HepG2 (cell line): ENCODE measurements at regions not wholly inside any gene's neighbourhood (a gene's known extent, or its start where the extent isn't known, plus 50 kb on each side); places are given as distances from the start of the nearest gene placed in this dataset.
A peak's percentile ranks its signal among the peaks of the same experiment; 100 is the strongest.

Source experiments
- ATAC-seq: fragments of 200-7000 bp; cut with Tn5 transposase; 3 replicates; pipeline ENCODE4 v1.9.1; 2020; ENCODE audit warnings: mild to moderate bottlenecking, moderate library complexity
- BruUV-seq: library from RNA; stranded (reverse); fragments of 400-500 nt; replicated peaks from 2 replicates; lab custom pipeline; 2021; lab: Mats Ljungman, UMichigan
- CTCF ChIA-PET: fragments of 300-600 bp; formaldehyde crosslinking; extraction: SDS; loops from one replicate; lab custom pipeline; 2021; ENCODE audit warnings: low total read pairs, inconsistent platforms, low intra/inter-chr PET ratio; lab: Yijun Ruan, JAX
- POLR2A ChIA-PET: fragments of 350-600 bp; sonication (Branson Sonifier 250); formaldehyde crosslinking; loops from one replicate; lab custom pipeline; 2020; ENCODE audit warnings: antibody characterized with exemption, inconsistent platforms; lab: Yijun Ruan, JAX
- DNase-seq: peaks from one replicate; pipeline ENCODE4 v3.0.0-alpha.2; 2015; ENCODE audit warnings: low spot score
- FAIRE-seq: peaks from 3 replicates; lab custom pipeline; 2011; peaks lifted over from hg19 to GRCh38; lab: Jason Lieb, UNC
- H2AFZ ChIP-seq: one replicate; pipeline ENCODE4 v1.6.1; 2011; ENCODE audit warnings: low read length, inconsistent platforms
- H3K27ac ChIP-seq: fragments of 300-600 bp; 3 replicates; pipeline ENCODE4 v1.8.0; 2011; ENCODE audit warnings: mixed run types, mild to moderate bottlenecking, mixed read lengths, low read length, inconsistent platforms; ENCODE audit not compliant: insufficient read depth; ENCODE audit errors: extremely low read length
- H3K27me3 ChIP-seq, 2 experiments: fragments of 200-600 bp in 1 of 2; 2 replicates in 1 of 2; 3 replicates in 1 of 2; pipeline versions ENCODE4 v1.6.0 to v1.8.0; 2011; ENCODE audit warnings: low read length in 2 of 2, mild to moderate bottlenecking in 2 of 2, moderate library complexity in 2 of 2, inconsistent platforms in 1 of 2; ENCODE audit not compliant: insufficient read depth in 2 of 2, control insufficient read depth in 1 of 2
- H3K36me3 ChIP-seq, 2 experiments: fragments of 200-600 bp in 1 of 2; replicated peaks in 1 of 2; 2 replicates in 1 of 2; 3 replicates in 1 of 2; pipeline versions ENCODE4 v1.5.1 to v1.8.0; 2011; ENCODE audit warnings: low read length in 2 of 2, inconsistent platforms in 1 of 2; ENCODE audit not compliant: insufficient read depth in 2 of 2, control insufficient read depth in 1 of 2
- H3K4me1 ChIP-seq: 2 replicates; pipeline ENCODE4 v1.5.1; 2012; ENCODE audit warnings: low read length, inconsistent platforms; ENCODE audit not compliant: insufficient read depth
- H3K4me2 ChIP-seq: 2 replicates; pipeline ENCODE4 v1.6.0; 2011; ENCODE audit warnings: low read depth, low read length, inconsistent platforms
- H3K4me3 ChIP-seq, 3 experiments: fragments of 200-600 bp in 1 of 3; sonication (generic), shearing (Covaris generic) in 1 of 3; replicated peaks in 1 of 3; 2 replicates each; pipeline ENCODE4 v1.5.1; 2011 to 2016; ENCODE audit warnings: low read length in 3 of 3, inconsistent platforms in 2 of 3, low read depth in 2 of 3, mild to moderate bottlenecking in 2 of 3, control low read depth in 1 of 3, mixed read lengths in 1 of 3; ENCODE audit not compliant: insufficient read depth in 1 of 3
- H3K79me2 ChIP-seq: one replicate; pipeline ENCODE4 v1.6.1; 2011; ENCODE audit warnings: low read length, inconsistent platforms; ENCODE audit not compliant: insufficient read depth
- H3K9ac ChIP-seq: 2 replicates; pipeline ENCODE4 v1.6.0; 2011; ENCODE audit warnings: mild to moderate bottlenecking, low read depth, low read length, inconsistent platforms; ENCODE audit not compliant: insufficient read depth
- H3K9me3 ChIP-seq: 2 replicates; pipeline ENCODE4 v1.5.1; 2012; ENCODE audit warnings: mild to moderate bottlenecking, low read length
- H4K20me1 ChIP-seq: 2 replicates; pipeline ENCODE4 v1.6.0; 2011; ENCODE audit warnings: inconsistent platforms, mild to moderate bottlenecking, low read length, moderate library complexity; ENCODE audit not compliant: insufficient read depth
- AHR ChIP-seq: IDR thresholded peaks from 2 replicates; pipeline ENCODE4 v1.6.1; 2018; ENCODE audit warnings: missing genetic modification reagents, missing compliant biosample characterization
- FOXA3 ChIP-seq: IDR thresholded peaks from 2 replicates; pipeline ENCODE4 v1.6.1; 2016; ENCODE audit warnings: missing genetic modification reagents, missing compliant biosample characterization
- KDM6A ChIP-seq: IDR thresholded peaks from 2 replicates; pipeline ENCODE4 v1.6.1; 2016; ENCODE audit warnings: low read depth
- KLF16 ChIP-seq, 2 experiments: sonication (generic) in 1 of 2; formaldehyde crosslinking in 1 of 2; IDR thresholded peaks; 2 replicates each; pipeline versions ENCODE4 v1.6.1 to v1.8.0; 2016 to 2023; ENCODE audit warnings: missing genetic modification reagents in 2 of 2, missing compliant biosample characterization in 1 of 2
- MAFF ChIP-seq: IDR thresholded peaks from 2 replicates; pipeline ENCODE4 v1.6.1; 2011; ENCODE audit warnings: low read depth, low read length, improper control_type of control experiment
- MAFK ChIP-seq, 2 experiments: IDR thresholded peaks in 1 of 2; conservative IDR thresholded peaks in 1 of 2; 2 replicates each; pipeline ENCODE4 v1.6.1; 2011; ENCODE audit warnings: improper control_type of control experiment in 2 of 2, low read length in 2 of 2
- NAIF1 ChIP-seq: sonication (generic); formaldehyde crosslinking; IDR thresholded peaks from 2 replicates; pipeline ENCODE4 v1.5.0; 2020; ENCODE audit warnings: mild to moderate bottlenecking, missing genetic modification reagents, borderline replicate concordance
- PTBP1 ChIP-seq: fragments of 200-400 bp; formaldehyde crosslinking; IDR thresholded peaks from 2 replicates; pipeline ENCODE4 v1.6.1; 2018; ENCODE audit warnings: low read length, low read depth; ENCODE audit not compliant: poor library complexity, severe bottlenecking
- ZNF251 ChIP-seq: sonication (generic); formaldehyde crosslinking; IDR thresholded peaks from 2 replicates; pipeline ENCODE4 v1.9.0; 2021; ENCODE audit warnings: mild to moderate bottlenecking, missing genetic modification reagents
- ZNF33B ChIP-seq: sonication (generic); formaldehyde crosslinking; IDR thresholded peaks from 2 replicates; pipeline ENCODE4 v1.5.1; 2020; ENCODE audit warnings: mild to moderate bottlenecking, missing genetic modification reagents
- WGBS: methylation state at CpG from one replicate; pipeline ENCODE4 v1.1.6; 2017; ENCODE audit warnings: low lambda C conversion rate; 5-methylcytosine and 5-hydroxymethylcytosine counted together
- in situ Hi-C: cut with HindIII; loops from 2 replicates; pipeline ENCODE4 v1.10.0; 2017; ENCODE audit warnings: low pct_unique_long_range_greater_than_20kb; ENCODE audit not compliant: extremely low pct_ligation_motif_present
- intact Hi-C: fragments of 100-400 bp; cut with micrococcal nuclease; formaldehyde crosslinking; loops from one replicate; pipeline ENCODE4 v1.10.0; 2022; ENCODE audit not compliant: unreplicated experiment
- TF ChIP-seq, protein P1 (sequence below): sonication (generic); formaldehyde crosslinking; IDR thresholded peaks from 2 replicates; pipeline ENCODE4 v1.5.1; 2020; ENCODE audit warnings: mild to moderate bottlenecking, missing genetic modification reagents
- TF ChIP-seq, protein P2 (sequence below): sonication (generic); formaldehyde crosslinking; IDR thresholded peaks from 2 replicates; pipeline ENCODE4 v1.4.0; 2020; ENCODE audit warnings: missing genetic modification reagents

DNA sequence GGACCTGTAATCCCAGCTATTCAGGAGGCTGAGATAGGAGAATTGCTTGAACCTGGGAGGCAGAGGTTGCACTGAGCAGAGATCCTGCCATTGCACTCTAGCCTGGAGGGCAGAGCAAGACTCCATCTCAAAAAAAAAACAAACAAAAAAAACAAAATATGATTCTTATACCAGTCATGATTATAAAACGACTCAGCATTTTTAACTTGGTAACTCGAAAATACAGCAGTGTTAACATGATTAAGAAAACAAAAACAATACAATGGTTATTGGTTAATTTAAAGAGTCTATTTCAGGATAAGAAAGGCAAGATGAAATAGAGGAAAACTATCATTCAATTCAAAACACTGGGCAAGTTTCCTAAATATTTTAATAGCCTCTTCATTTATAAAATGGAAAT, 865.3 kb downstream of the PCDH7 start:
- FAIRE-seq, result no peak
- TF ChIP-seq KLF16 (CRISPR knock-in tag; IDR thresholded peaks at IDR 0.05) (no peak), FOXA3 (no peak), NAIF1 (CRISPR knock-in tag) (no peak), MAFF (peak; percentile 21; the same call in 1 of the 2 replicates), ZNF251 (CRISPR knock-in tag) (no peak), KDM6A (CRISPR knock-in tag) (no peak), PTBP1 (no peak), MAFK (conservative IDR thresholded peaks at IDR 0.05 in 1 of 2, IDR thresholded peaks at IDR 0.05 in 1 of 2; ENCODE audit: low read length in 2 of 2) (peak; percentile 42 to 58; a peak in 2 of 4 replicates), ZNF33B (no peak), AHR (CRISPR knock-in tag) (no peak)
- TF ChIP-seq, protein P1, sequence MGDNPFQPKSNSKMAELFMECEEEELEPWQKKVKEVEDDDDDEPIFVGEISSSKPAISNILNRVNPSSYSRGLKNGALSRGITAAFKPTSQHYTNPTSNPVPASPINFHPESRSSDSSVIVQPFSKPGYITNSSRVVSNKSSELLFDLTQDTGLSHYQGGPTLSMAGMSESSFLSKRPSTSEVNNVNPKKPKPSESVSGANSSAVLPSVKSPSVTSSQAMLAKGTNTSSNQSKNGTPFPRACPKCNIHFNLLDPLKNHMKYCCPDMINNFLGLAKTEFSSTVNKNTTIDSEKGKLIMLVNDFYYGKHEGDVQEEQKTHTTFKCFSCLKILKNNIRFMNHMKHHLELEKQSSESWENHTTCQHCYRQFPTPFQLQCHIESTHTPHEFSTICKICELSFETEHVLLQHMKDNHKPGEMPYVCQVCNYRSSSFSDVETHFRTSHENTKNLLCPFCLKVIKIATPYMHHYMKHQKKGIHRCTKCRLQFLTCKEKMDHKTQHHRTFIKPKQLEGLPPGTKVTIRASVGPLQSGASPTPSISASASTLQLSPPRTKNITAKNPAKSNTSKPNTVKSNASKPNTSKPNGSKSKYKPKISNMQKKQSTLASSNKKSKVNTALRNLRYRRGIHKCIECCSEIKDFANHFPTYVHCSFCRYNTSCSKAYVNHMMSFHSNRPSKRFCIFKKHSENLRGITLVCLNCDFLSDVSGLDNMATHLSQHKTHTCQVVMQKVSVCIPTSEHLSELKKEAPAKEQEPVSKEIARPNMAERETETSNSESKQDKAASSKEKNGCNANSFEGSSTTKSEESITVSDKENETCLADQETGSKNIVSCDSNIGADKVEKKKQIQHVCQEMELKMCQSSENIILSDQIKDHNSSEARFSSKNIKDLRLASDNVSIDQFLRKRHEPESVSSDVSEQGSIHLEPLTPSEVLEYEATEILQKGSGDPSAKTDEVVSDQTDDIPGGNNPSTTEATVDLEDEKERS (CRISPR knock-in tag), result no peak
- TF ChIP-seq, protein P2, sequence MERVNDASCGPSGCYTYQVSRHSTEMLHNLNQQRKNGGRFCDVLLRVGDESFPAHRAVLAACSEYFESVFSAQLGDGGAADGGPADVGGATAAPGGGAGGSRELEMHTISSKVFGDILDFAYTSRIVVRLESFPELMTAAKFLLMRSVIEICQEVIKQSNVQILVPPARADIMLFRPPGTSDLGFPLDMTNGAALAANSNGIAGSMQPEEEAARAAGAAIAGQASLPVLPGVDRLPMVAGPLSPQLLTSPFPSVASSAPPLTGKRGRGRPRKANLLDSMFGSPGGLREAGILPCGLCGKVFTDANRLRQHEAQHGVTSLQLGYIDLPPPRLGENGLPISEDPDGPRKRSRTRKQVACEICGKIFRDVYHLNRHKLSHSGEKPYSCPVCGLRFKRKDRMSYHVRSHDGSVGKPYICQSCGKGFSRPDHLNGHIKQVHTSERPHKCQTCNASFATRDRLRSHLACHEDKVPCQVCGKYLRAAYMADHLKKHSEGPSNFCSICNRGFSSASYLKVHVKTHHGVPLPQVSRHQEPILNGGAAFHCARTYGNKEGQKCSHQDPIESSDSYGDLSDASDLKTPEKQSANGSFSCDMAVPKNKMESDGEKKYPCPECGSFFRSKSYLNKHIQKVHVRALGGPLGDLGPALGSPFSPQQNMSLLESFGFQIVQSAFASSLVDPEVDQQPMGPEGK (CRISPR knock-in tag), result no peak
- TF ChIP-seq, all 625 proteins: peak for 2
- POLR2A ChIA-PET, result no interaction called here
- no peaks in the 10 kb centered on the region for H3K27me3 ChIP-seq
- BruUV-seq, result no TSS peak
- H3K9ac ChIP-seq, result no peak overlapping the region
- in situ Hi-C loops (no loop called here), intact Hi-C loops (no loop called here)
- H3K4me3 ChIP-seq, result no peak overlapping the region
- CTCF ChIA-PET, result no interaction called here
- H3K79me2 ChIP-seq, result no peaks in the 10 kb centered on the region
- no peak overlapping the region for H2AFZ ChIP-seq
- WGBS, result 1% methylated on average over 2 of the region's 2 CpGs
- H3K27ac ChIP-seq, result no peak overlapping the region
- ATAC-seq (no peak), DNase-seq (no peak)
- no peaks in the 10 kb centered on the region for H3K36me3 ChIP-seq
- no peak overlapping the region for H3K4me2 ChIP-seq
- no peaks in the 10 kb centered on the region for H4K20me1 ChIP-seq
- H3K4me1 ChIP-seq, result no peaks in the 10 kb centered on the region
- no peaks in the 10 kb centered on the region; the same call in 1 of the 2 replicates for H3K9me3 ChIP-seq
